Thyroid gland (tissue), 4 donors: ENCODE measurements at regions not wholly inside any gene's neighbourhood (a gene's known extent, or its start where the extent isn't known, plus 50 kb on each side); places are given as distances from the start of the nearest gene placed in this dataset.

Experiments
- DNase-seq, 2 donors: peaks; one replicate each; pipeline ENCODE4 v3.0.0-alpha.2; 2019
- H3K27ac ChIP-seq, 3 donors: fragments of 200-600 bp; sonication (generic); 1 replicate in 2 of 3; 2 replicates in 1 of 3; pipeline ENCODE4 v1.5.1; 2016 to 2019; ENCODE audit warnings: mild to moderate bottlenecking in 1 of 3, moderate library complexity in 1 of 3
- H3K27me3 ChIP-seq: fragments of 200-600 bp; sonication (generic); one replicate; pipeline ENCODE4 v1.5.1; 2019
- H3K36me3 ChIP-seq, 2 donors: fragments of 200-600 bp; sonication (generic); one replicate each; pipeline ENCODE4 v1.5.1; 2016 to 2019
- H3K4me1 ChIP-seq, 2 donors: fragments of 200-600 bp; sonication (generic); one replicate each; pipeline ENCODE4 v1.5.1; 2017 to 2019
- H3K4me3 ChIP-seq, 3 donors: fragments of 200-600 bp; sonication (generic); replicated peaks in 1 of 3; 1 replicate in 2 of 3; 2 replicates in 1 of 3; pipeline ENCODE4 v1.5.1; 2016; ENCODE audit warnings: mild to moderate bottlenecking in 1 of 3
- H3K9me3 ChIP-seq: fragments of 200-600 bp; sonication (generic); one replicate; pipeline ENCODE4 v1.5.1; 2017
- POLR2A ChIP-seq, 2 donors: fragments of 450-650 bp; IDR thresholded peaks; one replicate each; pipeline ENCODE4 v1.6.1; 2017; ENCODE audit warnings: antibody characterized with exemption in 2 of 2, mild to moderate bottlenecking in 2 of 2, moderate library complexity in 1 of 2
- WGBS, 2 donors: methylation state at CpG; one replicate each; pipeline ENCODE4 v1.1.5; 2017; 5-methylcytosine and 5-hydroxymethylcytosine counted together
- intact Hi-C: fragments of 100-400 bp; cut with DNase I; formaldehyde crosslinking; loops from one replicate; pipeline ENCODE4 v1.15.1; 2023
- TF ChIP-seq, protein P1 (sequence below), 6 experiments: fragments of 200-600 bp in 3 of 6; fragments of 450-650 bp in 3 of 6; sonication (generic) in 3 of 6; IDR thresholded peaks; one replicate each; pipeline ENCODE4 v1.5.1; 2016 to 2019; ENCODE audit warnings: antibody characterized with exemption in 6 of 6, mild to moderate bottlenecking in 2 of 6, inconsistent platforms in 1 of 6, moderate library complexity in 1 of 6

DNA sequence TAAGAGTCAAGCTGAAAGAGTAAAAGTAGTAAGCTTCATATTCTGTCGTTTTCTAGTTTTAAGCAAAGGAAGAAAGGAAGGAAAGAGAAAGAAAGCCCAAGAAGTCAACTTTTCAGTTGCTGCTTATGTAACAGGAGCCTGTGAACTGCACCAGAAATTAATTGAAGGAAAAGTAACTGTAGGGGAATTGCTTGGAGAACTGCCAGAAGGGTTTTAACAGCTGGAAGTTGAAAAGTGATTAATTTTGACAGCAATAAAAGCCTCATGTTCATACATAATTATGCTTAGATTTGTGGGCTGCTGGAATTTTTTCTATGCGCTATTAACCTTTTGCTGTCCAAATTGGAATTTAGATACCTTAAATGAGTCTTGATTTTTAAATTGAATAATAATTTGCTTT lies 255.7 kb downstream of the ENC1 start:
- H3K27me3 ChIP-seq: no peaks in the 10 kb centered on the region
- no peaks in the 10 kb centered on the region for H3K9me3 ChIP-seq
- intact Hi-C loops: no loop called here
- no peaks in the 10 kb centered on the region for H3K4me1 ChIP-seq
- no peaks in the 10 kb centered on the region for H3K36me3 ChIP-seq
- no peak overlapping the region for H3K4me3 ChIP-seq
- WGBS, 2 donors: 58 to 70% methylated on average over 2 of the region's 2 CpGs
- H3K27ac ChIP-seq: no peak overlapping the region
- no peak for TF ChIP-seq POLR2A (IDR thresholded peaks at IDR 0.05)
- TF ChIP-seq, protein P1, sequence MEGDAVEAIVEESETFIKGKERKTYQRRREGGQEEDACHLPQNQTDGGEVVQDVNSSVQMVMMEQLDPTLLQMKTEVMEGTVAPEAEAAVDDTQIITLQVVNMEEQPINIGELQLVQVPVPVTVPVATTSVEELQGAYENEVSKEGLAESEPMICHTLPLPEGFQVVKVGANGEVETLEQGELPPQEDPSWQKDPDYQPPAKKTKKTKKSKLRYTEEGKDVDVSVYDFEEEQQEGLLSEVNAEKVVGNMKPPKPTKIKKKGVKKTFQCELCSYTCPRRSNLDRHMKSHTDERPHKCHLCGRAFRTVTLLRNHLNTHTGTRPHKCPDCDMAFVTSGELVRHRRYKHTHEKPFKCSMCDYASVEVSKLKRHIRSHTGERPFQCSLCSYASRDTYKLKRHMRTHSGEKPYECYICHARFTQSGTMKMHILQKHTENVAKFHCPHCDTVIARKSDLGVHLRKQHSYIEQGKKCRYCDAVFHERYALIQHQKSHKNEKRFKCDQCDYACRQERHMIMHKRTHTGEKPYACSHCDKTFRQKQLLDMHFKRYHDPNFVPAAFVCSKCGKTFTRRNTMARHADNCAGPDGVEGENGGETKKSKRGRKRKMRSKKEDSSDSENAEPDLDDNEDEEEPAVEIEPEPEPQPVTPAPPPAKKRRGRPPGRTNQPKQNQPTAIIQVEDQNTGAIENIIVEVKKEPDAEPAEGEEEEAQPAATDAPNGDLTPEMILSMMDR (IDR thresholded peaks at IDR 0.05): no peak
- no peak for DNase-seq

DNA sequence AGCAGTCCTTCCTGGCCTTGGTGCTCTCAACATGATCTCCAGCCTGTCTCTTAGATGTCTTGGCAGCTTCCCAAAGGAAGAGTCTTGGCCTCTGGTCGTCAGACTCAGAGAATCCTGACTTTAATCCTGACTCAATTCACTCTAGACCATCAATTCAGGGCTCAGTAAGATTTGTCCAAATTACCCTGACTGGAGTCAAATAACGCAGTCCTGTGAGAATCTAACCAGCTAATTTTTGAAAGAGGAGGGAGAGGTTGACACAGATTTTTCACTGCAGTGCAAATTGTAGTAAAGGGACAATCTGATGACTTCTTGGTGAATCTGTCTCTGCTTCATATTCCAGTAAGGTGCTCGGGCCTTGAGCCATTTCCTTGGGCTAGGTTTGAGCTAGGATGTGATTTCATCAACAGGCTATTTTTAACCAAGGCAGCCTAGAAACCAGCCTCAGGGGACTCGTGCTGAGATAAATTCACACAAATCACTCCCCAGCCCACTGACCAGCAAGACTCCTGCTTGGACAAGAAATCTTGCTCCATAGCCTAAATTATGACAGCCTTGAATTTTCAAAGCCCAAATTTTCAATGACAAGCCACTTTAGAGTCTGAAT lies 257.4 kb downstream of the ENC1 start:
- no peak for DNase-seq
- Histone ChIP-seq H3K4me1 (no peaks in the 10 kb centered on the region), H3K36me3 (no peaks in the 10 kb centered on the region), H3K4me3 (no peak overlapping the region), H3K9me3 (no peaks in the 10 kb centered on the region), H3K27me3 (no peaks in the 10 kb centered on the region), H3K27ac (no peak overlapping the region)
- 57 to 64% methylated on average over 4 of the region's 4 CpGs for WGBS, 2 donors
- TF ChIP-seq, protein P1 (IDR thresholded peaks at IDR 0.05): no peak
- no peak for TF ChIP-seq POLR2A (IDR thresholded peaks at IDR 0.05)
- intact Hi-C loops: no loop called here

DNA sequence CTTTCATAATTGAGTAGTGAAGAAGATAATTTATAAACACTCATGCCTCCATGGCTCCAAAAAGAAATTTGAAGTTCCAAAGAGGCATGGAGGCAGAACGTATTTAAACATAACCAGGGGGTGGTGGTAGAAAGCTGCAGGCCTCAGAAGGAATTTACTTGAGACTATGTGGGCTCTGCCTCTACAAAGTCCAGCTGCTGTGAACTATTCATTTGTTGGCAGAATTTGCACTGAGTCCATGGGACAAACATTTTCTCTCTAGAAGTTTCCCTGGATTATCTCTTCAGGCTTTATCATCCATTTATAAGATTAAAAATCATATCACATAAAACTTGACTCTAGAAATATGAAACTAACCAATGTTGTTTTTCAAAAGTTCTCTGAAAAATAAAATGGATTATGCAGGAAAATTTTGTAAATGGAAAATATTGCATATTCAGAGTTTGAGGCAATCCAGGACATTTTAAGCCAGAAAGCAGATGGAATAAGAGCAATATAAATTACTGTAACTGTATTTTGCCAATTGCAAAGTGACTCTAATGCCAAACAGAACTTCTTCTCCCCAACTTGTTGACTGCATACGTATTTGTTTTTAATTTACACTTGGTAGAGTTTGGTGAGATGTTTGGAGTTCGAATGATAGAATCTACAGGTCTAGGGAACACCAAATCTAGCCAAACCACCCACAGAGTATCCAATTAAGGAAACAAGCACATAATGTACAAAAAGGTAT lies 258.2 kb downstream of the ENC1 start:
- WGBS, 2 donors: 82 to 85% methylated on average over 3 of the region's 3 CpGs
- TF ChIP-seq, protein P1 (IDR thresholded peaks at IDR 0.05): no peak
- TF ChIP-seq POLR2A (IDR thresholded peaks at IDR 0.05): no peak
- Histone ChIP-seq H3K27ac (no peak overlapping the region), H3K27me3 (no peaks in the 10 kb centered on the region), H3K36me3 (no peaks in the 10 kb centered on the region), H3K4me3 (no peak overlapping the region), H3K9me3 (no peaks in the 10 kb centered on the region), H3K4me1 (no peaks in the 10 kb centered on the region)
- no peak for DNase-seq
- intact Hi-C loops: no loop called here

DNA sequence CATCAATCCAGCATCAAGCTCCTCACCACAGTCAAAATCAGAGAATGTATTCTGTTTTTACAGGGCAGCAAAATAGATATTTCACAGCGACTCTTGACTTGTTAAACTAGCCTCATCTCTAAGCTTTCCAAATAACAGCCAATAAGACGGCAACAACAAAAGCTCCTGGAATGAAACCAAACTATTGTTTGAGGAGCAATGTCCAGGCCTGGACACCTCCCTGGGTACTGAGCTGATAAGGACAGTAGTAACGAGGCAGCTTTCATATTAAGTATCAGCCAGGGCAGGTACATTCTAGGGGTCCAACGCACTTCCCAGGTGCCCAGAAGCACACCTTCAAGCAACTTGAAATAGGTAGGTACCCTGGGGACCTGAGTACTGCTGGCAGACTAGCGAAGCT lies 260.3 kb downstream of the ENC1 start:
- Histone ChIP-seq H3K27me3 (no peaks in the 10 kb centered on the region), H3K27ac (no peak overlapping the region), H3K4me1 (no peaks in the 10 kb centered on the region), H3K36me3 (no peaks in the 10 kb centered on the region), H3K4me3 (no peak overlapping the region), H3K9me3 (no peaks in the 10 kb centered on the region)
- no peak for DNase-seq
- no peak for TF ChIP-seq POLR2A (IDR thresholded peaks at IDR 0.05)
- TF ChIP-seq, protein P1 (IDR thresholded peaks at IDR 0.05): no peak
- intact Hi-C loops: no loop called here
- WGBS, 2 donors: 77 to 87% methylated on average over 5 of the region's 5 CpGs

DNA sequence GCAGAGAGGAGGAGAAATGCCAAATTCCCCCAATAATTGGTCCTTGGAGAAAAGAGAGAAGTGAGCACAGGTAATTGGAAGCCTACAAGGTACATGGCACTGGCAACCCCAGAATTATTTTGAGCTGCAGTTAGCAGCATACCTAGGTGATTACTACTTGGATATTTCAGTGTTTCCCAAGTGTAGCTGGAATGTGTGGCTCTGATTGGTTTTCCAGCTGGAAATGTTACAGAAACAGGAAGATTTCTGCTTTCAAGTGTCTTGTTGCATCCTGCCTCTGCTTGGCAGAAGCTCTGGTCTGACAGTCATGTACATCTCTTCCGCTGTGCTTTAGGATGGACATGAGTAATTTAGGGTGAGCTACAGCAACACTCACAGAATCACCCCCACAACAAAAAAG lies 262.1 kb downstream of the ENC1 start:
- TF ChIP-seq POLR2A (IDR thresholded peaks at IDR 0.05): no peak
- TF ChIP-seq, protein P1 (IDR thresholded peaks at IDR 0.05): no peak
- H3K4me3 ChIP-seq: no peak overlapping the region
- H3K36me3 ChIP-seq: no peaks in the 10 kb centered on the region
- H3K9me3 ChIP-seq: no peaks in the 10 kb centered on the region
- DNase-seq: no peak
- intact Hi-C loops: no loop called here
- WGBS, 2 donors: 90 to 91% methylated on average over 1 of the region's 1 CpG
- H3K4me1 ChIP-seq: no peaks in the 10 kb centered on the region
- no peak overlapping the region for H3K27ac ChIP-seq
- no peaks in the 10 kb centered on the region for H3K27me3 ChIP-seq
